Adrenal gland (tissue), 9 donors: ENCODE measurements at regions not wholly inside any gene's neighbourhood (a gene's known extent, or its start where the extent isn't known, plus 50 kb on each side); places are given as distances from the start of the nearest gene placed in this dataset.

ENCODE experiments used
- DNase-seq, 7 donors: peaks; one replicate each; pipeline ENCODE4 v3.0.0-alpha.2; 2019 to 2020
- H3K27ac ChIP-seq, 5 donors: fragments of 200-600 bp; sonication (generic) in 4 of 5; 1 replicate in 3 of 5; 2 replicates in 2 of 5; pipeline versions ENCODE4 v1.5.1 to v1.8.0; 2016 to 2020; ENCODE audit warnings: mild to moderate bottlenecking in 1 of 5
- H3K27me3 ChIP-seq: fragments of 200-600 bp; 2 replicates; pipeline ENCODE4 v1.8.0; 2021
- H3K36me3 ChIP-seq, 2 donors: fragments of 200-600 bp; replicated peaks in 1 of 2; 1 replicate in 1 of 2; 2 replicates in 1 of 2; pipeline versions ENCODE4 v1.5.1 to v1.8.0; 2018 to 2022
- H3K4me1 ChIP-seq, 2 donors: fragments of 200-600 bp; replicated peaks in 1 of 2; 1 replicate in 1 of 2; 2 replicates in 1 of 2; pipeline versions ENCODE4 v1.5.1 to v1.8.0; 2018 to 2021
- H3K4me3 ChIP-seq, 4 donors: fragments of 200-600 bp; sonication (generic) in 3 of 4; one replicate each; pipeline ENCODE4 v1.5.1; 2016 to 2018
- H3K9me3 ChIP-seq, 3 donors: fragments of 200-600 bp; sonication (generic) in 1 of 3; replicated peaks in 1 of 3; 1 replicate in 2 of 3; 2 replicates in 1 of 3; pipeline versions ENCODE4 v1.5.1 to v1.8.0; 2016 to 2021
- POLR2A ChIP-seq, 2 donors: fragments of 450-650 bp; IDR thresholded peaks; one replicate each; pipeline ENCODE4 v1.6.1; 2017; ENCODE audit warnings: antibody characterized with exemption in 2 of 2, mild to moderate bottlenecking in 2 of 2, moderate library complexity in 1 of 2
- WGBS, 4 donors: extraction: QIAGEN DNeasy Blood & Tissue Kit in 2 of 4; methylation state at CpG; one replicate each; pipeline versions ENCODE4 v1.1.5 to v1.1.7; 2013 to 2017; 5-methylcytosine and 5-hydroxymethylcytosine counted together
- intact Hi-C, 2 donors: fragments of 100-400 bp; cut with DNase I; formaldehyde crosslinking; loops; one replicate each; pipeline versions ENCODE4 v1.14.1 to v1.15.0; 2022 to 2023
- TF ChIP-seq, protein P1 (sequence below), 6 experiments: fragments of 450-650 bp in 4 of 6; fragments of 200-600 bp in 2 of 6; sonication (generic) in 1 of 6; IDR thresholded peaks; 1 replicate in 5 of 6; 2 replicates in 1 of 6; pipeline versions ENCODE4 v1.5.1 to v1.8.0; 2016 to 2021; ENCODE audit warnings: antibody characterized with exemption in 6 of 6, mild to moderate bottlenecking in 2 of 6, moderate library complexity in 1 of 6
- donor health status: healthy with polysubstance abuse.
- donor health status: Bipolar disorder and iron deficiency.
- donor health status: DM: yes; HTN: yes; CAD: no.
- donor health status: DM: no; HTN: no; CAD: no.
- donor health status: DM: no; HTN: no; CAD: no.

DNA sequence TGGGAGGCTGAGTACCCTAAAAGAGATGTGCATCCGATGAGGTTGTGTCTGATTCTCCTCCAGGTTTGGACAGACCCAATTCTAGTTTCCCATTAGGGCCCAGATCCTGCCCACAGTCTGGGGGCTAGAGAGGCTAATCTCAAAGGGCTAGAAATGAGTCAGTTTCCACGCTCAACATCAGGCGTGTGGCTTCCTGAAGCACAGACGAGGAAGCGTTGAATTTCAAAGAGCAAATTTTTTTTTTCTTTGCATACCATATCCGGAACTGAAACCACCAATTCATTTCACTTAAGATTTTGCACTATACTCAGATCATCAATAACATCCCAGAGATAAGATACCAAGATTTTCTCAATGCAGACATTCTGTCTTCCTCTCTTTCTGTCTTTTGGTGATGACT lies 173.8 kb upstream of the BCL6 start:
- H3K36me3 ChIP-seq, result no peaks in the 10 kb centered on the region
- no peaks in the 10 kb centered on the region for H3K27me3 ChIP-seq
- no peak for DNase-seq
- intact Hi-C loops, result no loop called here
- H3K4me1 ChIP-seq, result peaks cover 18 to 44% of the 10 kb centered on the region in 2 donors
- WGBS, 4 donors, result 79 to 88% (median 80%) methylated on average over 6 of the region's 6 CpGs
- no peak overlapping the region for H3K4me3 ChIP-seq
- TF ChIP-seq, protein P1, sequence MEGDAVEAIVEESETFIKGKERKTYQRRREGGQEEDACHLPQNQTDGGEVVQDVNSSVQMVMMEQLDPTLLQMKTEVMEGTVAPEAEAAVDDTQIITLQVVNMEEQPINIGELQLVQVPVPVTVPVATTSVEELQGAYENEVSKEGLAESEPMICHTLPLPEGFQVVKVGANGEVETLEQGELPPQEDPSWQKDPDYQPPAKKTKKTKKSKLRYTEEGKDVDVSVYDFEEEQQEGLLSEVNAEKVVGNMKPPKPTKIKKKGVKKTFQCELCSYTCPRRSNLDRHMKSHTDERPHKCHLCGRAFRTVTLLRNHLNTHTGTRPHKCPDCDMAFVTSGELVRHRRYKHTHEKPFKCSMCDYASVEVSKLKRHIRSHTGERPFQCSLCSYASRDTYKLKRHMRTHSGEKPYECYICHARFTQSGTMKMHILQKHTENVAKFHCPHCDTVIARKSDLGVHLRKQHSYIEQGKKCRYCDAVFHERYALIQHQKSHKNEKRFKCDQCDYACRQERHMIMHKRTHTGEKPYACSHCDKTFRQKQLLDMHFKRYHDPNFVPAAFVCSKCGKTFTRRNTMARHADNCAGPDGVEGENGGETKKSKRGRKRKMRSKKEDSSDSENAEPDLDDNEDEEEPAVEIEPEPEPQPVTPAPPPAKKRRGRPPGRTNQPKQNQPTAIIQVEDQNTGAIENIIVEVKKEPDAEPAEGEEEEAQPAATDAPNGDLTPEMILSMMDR (IDR thresholded peaks at IDR 0.05), result no peak
- TF ChIP-seq POLR2A (IDR thresholded peaks at IDR 0.05), result no peak
- H3K9me3 ChIP-seq, result no peaks in the 10 kb centered on the region
- no peak overlapping the region for H3K27ac ChIP-seq

GRCh38 chr3:187919544-187919943 lies 174.3 kb upstream of the BCL6 start:
- TF ChIP-seq, protein P1 (IDR thresholded peaks at IDR 0.05), result no peak
- no peak for TF ChIP-seq POLR2A (IDR thresholded peaks at IDR 0.05)

GRCh38 chr3:187920030-187920429 lies 174.8 kb upstream of the BCL6 start:
- intact Hi-C loops, result no loop called here
- WGBS, 4 donors, result 83 to 93% (median 88%) methylated on average over 1 of the region's 1 CpG
- no peak overlapping the region for H3K4me3 ChIP-seq

More at GRCh38 chr3:187919544-187919943, 174.3 kb upstream of the BCL6 start:
- Histone ChIP-seq H3K4me3 (no peak overlapping the region), H3K4me1 (peaks cover 18 to 44% of the 10 kb centered on the region in 2 donors), H3K9me3 (no peaks in the 10 kb centered on the region), H3K36me3 (no peaks in the 10 kb centered on the region), H3K27me3 (no peaks in the 10 kb centered on the region), H3K27ac (no peak overlapping the region)
- intact Hi-C loops, result no loop called here
- DNase-seq, result no peak
- WGBS, 4 donors, result 78 to 88% (median 80%) methylated on average over 3 of the region's 3 CpGs

GRCh38 chr3:187920913-187921312 lies 175.6 kb upstream of the BCL6 start:
- 46 to 75% (median 70%) methylated on average over 6 of the region's 6 CpGs for WGBS, 4 donors
- no peaks in the 10 kb centered on the region for H3K9me3 ChIP-seq
- TF ChIP-seq POLR2A (IDR thresholded peaks at IDR 0.05), result no peak
- TF ChIP-seq, protein P1 (IDR thresholded peaks at IDR 0.05), result no peak
- no peak overlapping the region for H3K4me3 ChIP-seq
- peak in 5 of 7 donors; percentile 22 to 64 (median 45) for DNase-seq
- H3K27ac ChIP-seq, result peak overlapping the region in 2 of 5 donors; percentile 0 to 7
- H3K27me3 ChIP-seq, result no peaks in the 10 kb centered on the region
- H3K4me1 ChIP-seq, result peaks cover 14 to 34% of the 10 kb centered on the region in 2 donors
- intact Hi-C loops, result no loop called here
- H3K36me3 ChIP-seq, result no peaks in the 10 kb centered on the region

More at GRCh38 chr3:187920030-187920429, 174.8 kb upstream of the BCL6 start:
- H3K4me1 ChIP-seq, result peaks cover 18 to 43% of the 10 kb centered on the region in 2 donors
- H3K27ac ChIP-seq, result no peak overlapping the region
- TF ChIP-seq POLR2A (IDR thresholded peaks at IDR 0.05), result no peak
- TF ChIP-seq, protein P1 (IDR thresholded peaks at IDR 0.05), result no peak
- H3K36me3 ChIP-seq, result no peaks in the 10 kb centered on the region
- no peak for DNase-seq
- no peaks in the 10 kb centered on the region for H3K27me3 ChIP-seq
- no peaks in the 10 kb centered on the region for H3K9me3 ChIP-seq
